OCI-LY1 (cell line): ENCODE measurements at regions not wholly inside any gene's neighbourhood (a gene's known extent, or its start where the extent isn't known, plus 50 kb on each side); places are given as distances from the start of the nearest gene placed in this dataset.

Experiments used
- H2AFZ ChIP-seq: fragments of 200-600 bp; sonication (generic), shearing (Covaris generic); 2 replicates; pipeline ENCODE4 v1.6.0; 2014; ENCODE audit warnings: antibody characterized with exemption, mild to moderate bottlenecking, low read length
- H3F3A ChIP-seq: fragments of 200-600 bp; sonication (generic), shearing (Covaris generic); 2 replicates; pipeline ENCODE4 v1.6.0; 2014; ENCODE audit warnings: mild to moderate bottlenecking, antibody characterized with exemption, low read length, moderate library complexity; ENCODE audit not compliant: insufficient read depth
- H3K27ac ChIP-seq: fragments of 200-600 bp; sonication (generic); 2 replicates; pipeline ENCODE4 v1.5.1; 2014; ENCODE audit warnings: low read length, mixed run types, mild to moderate bottlenecking, low read depth; ENCODE audit not compliant: poor library complexity, severe bottlenecking
- H3K27me3 ChIP-seq: fragments of 200-600 bp; sonication (generic); 2 replicates; pipeline ENCODE4 v1.6.0; 2014; ENCODE audit warnings: antibody characterized with exemption, mild to moderate bottlenecking, low read length, moderate library complexity; ENCODE audit not compliant: insufficient read depth
- H3K36me3 ChIP-seq: fragments of 200-600 bp; sonication (generic); 2 replicates; pipeline ENCODE4 v1.6.1; 2014; ENCODE audit warnings: mild to moderate bottlenecking, antibody characterized with exemption, low read length, moderate library complexity, mixed read lengths; ENCODE audit not compliant: insufficient read depth
- H3K4me1 ChIP-seq: fragments of 200-600 bp; sonication (generic); 2 replicates; pipeline ENCODE4 v1.5.1; 2014; ENCODE audit warnings: mild to moderate bottlenecking, low read length, moderate library complexity; ENCODE audit not compliant: insufficient read depth, severe bottlenecking
- H3K4me2 ChIP-seq: fragments of 200-600 bp; sonication (generic), shearing (Covaris generic); 2 replicates; pipeline ENCODE4 v1.6.1; 2014; ENCODE audit warnings: low read length
- H3K4me3 ChIP-seq: fragments of 200-600 bp; sonication (generic); 2 replicates; pipeline ENCODE4 v1.5.1; 2014; ENCODE audit warnings: low read length, low read depth, mild to moderate bottlenecking, mixed read lengths; ENCODE audit not compliant: poor library complexity, severe bottlenecking
- H3K79me2 ChIP-seq: fragments of 200-600 bp; shearing (Covaris generic); 2 replicates; pipeline ENCODE4 v1.6.1; 2016; ENCODE audit warnings: mixed run types, low read length, mixed read lengths; ENCODE audit not compliant: insufficient read depth
- H3K9ac ChIP-seq: fragments of 200-600 bp; sonication (generic), shearing (Covaris generic); 2 replicates; pipeline ENCODE4 v1.6.1; 2014; ENCODE audit warnings: mild to moderate bottlenecking, low read length, mixed read lengths
- H3K9me2 ChIP-seq: fragments of 200-600 bp; sonication (generic), shearing (Covaris generic); 2 replicates; pipeline ENCODE4 v1.6.1; 2014; ENCODE audit warnings: low read depth, mild to moderate bottlenecking, low read length, mixed read lengths
- H3K9me3 ChIP-seq: fragments of 200-600 bp; shearing (Covaris generic); 2 replicates; pipeline ENCODE4 v1.6.1; 2014; ENCODE audit warnings: low read length, mixed read lengths
- H4K20me1 ChIP-seq: fragments of 200-600 bp; sonication (generic), shearing (Covaris generic); 2 replicates; pipeline ENCODE4 v1.6.0; 2016; ENCODE audit warnings: mild to moderate bottlenecking, low read length; ENCODE audit not compliant: insufficient read depth
- EZH2 ChIP-seq: fragments of 200-600 bp; sonication (generic), shearing (Covaris generic); IDR thresholded peaks from 2 replicates; pipeline ENCODE4 v1.8.0; 2017; ENCODE audit warnings: borderline replicate concordance, mixed run types, mild to moderate bottlenecking, antibody characterized with exemption, low read length, moderate library complexity, mixed read lengths
- TF ChIP-seq, protein P1 (sequence below): fragments of 200-600 bp; sonication (generic), shearing (Covaris generic); IDR thresholded peaks from 2 replicates; pipeline ENCODE4 v1.5.1; 2017; ENCODE audit warnings: mild to moderate bottlenecking, antibody characterized with exemption, low read length, moderate library complexity, mixed read lengths

DNA sequence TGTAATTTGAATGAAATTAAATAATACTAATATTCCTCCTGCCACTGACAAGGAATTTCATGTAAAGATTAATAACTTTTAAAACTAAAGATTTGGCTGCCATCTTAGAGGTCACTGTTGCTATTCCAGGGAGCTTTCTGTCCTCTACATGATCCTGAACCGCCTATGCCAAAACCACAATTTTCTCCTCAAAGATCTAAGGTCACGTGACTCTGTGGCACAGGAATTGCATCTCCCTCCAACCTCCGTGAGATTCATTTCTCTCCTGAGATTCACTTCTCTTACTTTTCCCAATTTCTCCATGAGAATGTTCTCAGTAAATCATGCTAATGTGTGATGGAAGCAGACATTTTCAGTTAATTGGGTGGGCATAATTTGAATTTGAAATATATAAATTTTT lies 379.6 kb upstream of the TSHZ2 start:
- Histone ChIP-seq H3K9me3 (no peaks in the 10 kb centered on the region), H3K4me2 (no peak overlapping the region), H3K9ac (no peak overlapping the region), H3K4me1 (no peaks in the 10 kb centered on the region), H2AFZ (no peak overlapping the region), H3K27me3 (no peaks in the 10 kb centered on the region), H3K9me2 (no peaks in the 10 kb centered on the region), H4K20me1 (no peaks in the 10 kb centered on the region), H3K4me3 (no peak overlapping the region), H3K79me2 (no peaks in the 10 kb centered on the region), H3K36me3 (no peaks in the 10 kb centered on the region), H3F3A (no peaks in the 10 kb centered on the region), H3K27ac (no peak overlapping the region)
- TF ChIP-seq, protein P1, sequence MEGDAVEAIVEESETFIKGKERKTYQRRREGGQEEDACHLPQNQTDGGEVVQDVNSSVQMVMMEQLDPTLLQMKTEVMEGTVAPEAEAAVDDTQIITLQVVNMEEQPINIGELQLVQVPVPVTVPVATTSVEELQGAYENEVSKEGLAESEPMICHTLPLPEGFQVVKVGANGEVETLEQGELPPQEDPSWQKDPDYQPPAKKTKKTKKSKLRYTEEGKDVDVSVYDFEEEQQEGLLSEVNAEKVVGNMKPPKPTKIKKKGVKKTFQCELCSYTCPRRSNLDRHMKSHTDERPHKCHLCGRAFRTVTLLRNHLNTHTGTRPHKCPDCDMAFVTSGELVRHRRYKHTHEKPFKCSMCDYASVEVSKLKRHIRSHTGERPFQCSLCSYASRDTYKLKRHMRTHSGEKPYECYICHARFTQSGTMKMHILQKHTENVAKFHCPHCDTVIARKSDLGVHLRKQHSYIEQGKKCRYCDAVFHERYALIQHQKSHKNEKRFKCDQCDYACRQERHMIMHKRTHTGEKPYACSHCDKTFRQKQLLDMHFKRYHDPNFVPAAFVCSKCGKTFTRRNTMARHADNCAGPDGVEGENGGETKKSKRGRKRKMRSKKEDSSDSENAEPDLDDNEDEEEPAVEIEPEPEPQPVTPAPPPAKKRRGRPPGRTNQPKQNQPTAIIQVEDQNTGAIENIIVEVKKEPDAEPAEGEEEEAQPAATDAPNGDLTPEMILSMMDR = no peak
- TF ChIP-seq EZH2 = no peak

DNA sequence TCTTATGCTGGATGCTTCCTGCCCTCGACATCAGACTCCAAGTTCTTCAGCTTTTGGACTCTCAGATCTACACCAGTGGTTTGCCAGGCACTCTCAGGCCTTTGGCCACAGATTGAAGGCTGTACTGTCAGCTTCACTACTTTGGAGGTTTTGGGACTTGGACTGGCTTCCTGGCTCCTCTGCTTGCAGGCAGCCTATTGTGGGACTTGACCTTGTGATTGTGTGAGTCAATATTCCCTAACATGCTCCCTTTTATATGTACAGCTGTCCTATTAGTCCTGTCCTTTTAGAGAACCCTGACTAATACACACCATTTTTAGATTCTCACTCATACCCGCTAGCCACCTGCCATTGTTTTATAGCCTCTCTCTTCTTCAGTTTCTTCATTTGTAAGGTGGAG lies 382.1 kb upstream of the TSHZ2 start:
- TF ChIP-seq EZH2 = no peak
- TF ChIP-seq, protein P1 = no peak
- no peaks in the 10 kb centered on the region for H3K36me3 ChIP-seq
- no peak overlapping the region for H3K4me2 ChIP-seq
- no peak overlapping the region for H3K4me3 ChIP-seq
- H4K20me1 ChIP-seq = no peaks in the 10 kb centered on the region
- no peaks in the 10 kb centered on the region for H3K27me3 ChIP-seq
- H3K9me2 ChIP-seq = no peaks in the 10 kb centered on the region
- H3F3A ChIP-seq = no peaks in the 10 kb centered on the region
- H3K79me2 ChIP-seq = no peaks in the 10 kb centered on the region
- no peaks in the 10 kb centered on the region for H3K4me1 ChIP-seq
- no peaks in the 10 kb centered on the region for H3K9me3 ChIP-seq
- H3K9ac ChIP-seq = no peak overlapping the region
- H3K27ac ChIP-seq = no peak overlapping the region
- H2AFZ ChIP-seq = no peak overlapping the region

DNA sequence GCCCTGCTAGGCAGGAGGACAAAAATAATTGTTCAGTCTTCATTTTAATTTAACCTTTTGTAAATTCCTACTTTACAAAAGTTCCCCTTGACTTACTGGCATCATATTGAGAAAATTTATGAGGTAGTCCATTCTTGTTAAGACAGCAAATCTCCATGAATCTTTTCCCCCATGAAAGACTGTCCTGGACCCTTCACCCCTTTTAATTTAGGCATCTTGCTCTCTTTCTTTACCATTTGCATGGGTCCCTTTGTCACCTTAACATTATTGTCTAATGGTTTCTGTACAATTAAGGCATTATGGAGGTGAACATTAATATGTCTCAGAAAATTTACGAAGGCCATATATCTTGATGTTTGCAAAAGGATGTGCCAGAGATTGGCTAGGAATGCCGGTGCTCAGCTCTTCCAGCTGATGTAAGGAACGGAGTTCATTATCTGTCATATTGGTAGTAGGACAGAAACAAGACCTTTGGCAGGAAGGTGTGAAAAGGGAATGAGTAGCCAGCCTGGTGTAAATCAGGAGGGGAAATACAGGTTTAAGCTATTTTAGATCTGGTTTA lies 382.8 kb upstream of the TSHZ2 start:
- H3K4me3 ChIP-seq = no peak overlapping the region
- no peaks in the 10 kb centered on the region for H3K36me3 ChIP-seq
- H3K4me2 ChIP-seq = no peak overlapping the region
- H3K79me2 ChIP-seq = no peaks in the 10 kb centered on the region
- no peak for TF ChIP-seq EZH2
- TF ChIP-seq, protein P1 = no peak
- H3K27me3 ChIP-seq = no peaks in the 10 kb centered on the region
- no peak overlapping the region for H2AFZ ChIP-seq
- H4K20me1 ChIP-seq = no peaks in the 10 kb centered on the region
- H3K9me3 ChIP-seq = no peaks in the 10 kb centered on the region
- H3F3A ChIP-seq = no peaks in the 10 kb centered on the region
- H3K27ac ChIP-seq = no peak overlapping the region
- H3K4me1 ChIP-seq = no peaks in the 10 kb centered on the region
- no peak overlapping the region for H3K9ac ChIP-seq
- no peaks in the 10 kb centered on the region for H3K9me2 ChIP-seq
